ENCODE measurements at regions not wholly inside any gene's neighbourhood (a gene's known extent, or its start where the extent isn't known, plus 50 kb on each side); places are given as distances from the start of the nearest gene placed in this dataset.

DNA sequence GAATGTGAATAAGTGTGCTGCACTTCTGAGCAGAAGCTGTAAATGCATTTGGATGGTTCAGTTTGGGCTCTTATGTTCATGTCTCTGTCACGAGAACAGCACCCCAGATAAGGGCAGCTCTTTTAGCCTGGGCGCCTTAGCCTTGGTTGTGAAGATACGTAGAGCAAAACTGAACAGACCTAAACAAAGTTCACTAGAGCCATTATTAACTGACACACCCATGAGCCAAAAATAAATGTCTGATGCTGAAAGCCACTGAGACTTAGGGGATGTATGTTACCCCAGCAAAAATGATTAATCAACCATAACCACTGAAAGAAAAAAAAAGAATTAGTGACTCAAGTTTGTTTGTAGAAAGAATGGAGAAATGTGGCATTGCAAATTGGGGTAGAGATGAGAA, 343.4 kb downstream of the BCAT1 start:
- Mint-ChIP-seq H3K27ac (ENCODE audit: unreplicated experiment) (no peak overlapping the region), H3K4me1 (ENCODE audit: unreplicated experiment) (peaks cover 27% of the 10 kb centered on the region), H3K9me3 (ENCODE audit: unreplicated experiment) (peaks cover 12% of the 10 kb centered on the region), H3K36me3 (ENCODE audit: unreplicated experiment) (no peaks in the 10 kb centered on the region), H3K4me3 (ENCODE audit: unreplicated experiment) (no peak overlapping the region), H3K27me3 (ENCODE audit: unreplicated experiment) (no peaks in the 10 kb centered on the region)
- DNase-seq (ENCODE audit: extremely low spot score, unreplicated experiment) = no peak
- TF ChIP-seq, protein P1, sequence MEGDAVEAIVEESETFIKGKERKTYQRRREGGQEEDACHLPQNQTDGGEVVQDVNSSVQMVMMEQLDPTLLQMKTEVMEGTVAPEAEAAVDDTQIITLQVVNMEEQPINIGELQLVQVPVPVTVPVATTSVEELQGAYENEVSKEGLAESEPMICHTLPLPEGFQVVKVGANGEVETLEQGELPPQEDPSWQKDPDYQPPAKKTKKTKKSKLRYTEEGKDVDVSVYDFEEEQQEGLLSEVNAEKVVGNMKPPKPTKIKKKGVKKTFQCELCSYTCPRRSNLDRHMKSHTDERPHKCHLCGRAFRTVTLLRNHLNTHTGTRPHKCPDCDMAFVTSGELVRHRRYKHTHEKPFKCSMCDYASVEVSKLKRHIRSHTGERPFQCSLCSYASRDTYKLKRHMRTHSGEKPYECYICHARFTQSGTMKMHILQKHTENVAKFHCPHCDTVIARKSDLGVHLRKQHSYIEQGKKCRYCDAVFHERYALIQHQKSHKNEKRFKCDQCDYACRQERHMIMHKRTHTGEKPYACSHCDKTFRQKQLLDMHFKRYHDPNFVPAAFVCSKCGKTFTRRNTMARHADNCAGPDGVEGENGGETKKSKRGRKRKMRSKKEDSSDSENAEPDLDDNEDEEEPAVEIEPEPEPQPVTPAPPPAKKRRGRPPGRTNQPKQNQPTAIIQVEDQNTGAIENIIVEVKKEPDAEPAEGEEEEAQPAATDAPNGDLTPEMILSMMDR (IDR thresholded peaks at IDR 0.05) = no peak

DNA sequence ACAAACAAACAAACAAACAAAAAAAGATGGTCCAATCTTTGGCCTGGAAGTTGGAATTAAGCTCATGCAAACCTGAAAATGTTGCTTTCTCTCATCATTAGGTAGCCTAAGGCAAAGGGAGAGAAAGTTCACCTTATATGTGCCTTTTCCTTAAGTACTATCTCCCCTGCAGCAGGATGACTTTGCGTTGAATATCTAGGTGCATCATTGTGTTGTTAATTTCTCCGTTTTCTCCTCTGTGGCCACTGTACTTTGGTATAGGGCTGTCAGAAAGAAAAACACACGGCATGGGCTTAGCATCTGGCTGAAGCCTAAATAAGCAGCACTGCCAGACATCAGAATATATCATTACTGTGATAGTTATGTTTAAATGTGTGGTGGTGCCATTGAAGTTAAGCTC, 345.5 kb downstream of the BCAT1 start:
- no peak for DNase-seq (ENCODE audit: extremely low spot score, unreplicated experiment)
- Mint-ChIP-seq H3K27me3 (ENCODE audit: unreplicated experiment) (no peaks in the 10 kb centered on the region), H3K4me1 (ENCODE audit: unreplicated experiment) (peaks cover 10% of the 10 kb centered on the region)

DNA sequence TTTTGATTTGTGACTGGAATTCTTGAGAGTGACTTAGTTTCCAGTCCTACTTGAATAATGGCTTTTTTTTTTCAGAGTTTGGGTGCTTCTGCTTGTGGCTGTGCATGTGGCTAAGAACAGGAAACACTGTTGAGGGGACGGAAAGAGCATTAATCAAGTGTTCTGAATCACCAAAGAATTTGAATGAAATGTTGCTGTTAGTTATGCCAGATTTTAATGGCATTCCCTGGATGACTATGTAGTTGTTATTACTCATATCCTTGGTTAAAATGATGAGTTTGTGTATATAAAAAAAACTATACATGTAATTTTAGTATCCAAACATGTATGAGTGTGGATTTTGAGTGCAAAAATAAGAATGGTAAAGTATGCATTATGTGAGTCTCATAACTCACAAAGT, 347.9 kb downstream of the BCAT1 start:
- DNase-seq (ENCODE audit: extremely low spot score, unreplicated experiment) = no peak
- H3K27ac Mint-ChIP-seq (ENCODE audit: unreplicated experiment) = no peak overlapping the region
- H3K36me3 Mint-ChIP-seq (ENCODE audit: unreplicated experiment) = no peaks in the 10 kb centered on the region
- H3K4me1 Mint-ChIP-seq (ENCODE audit: unreplicated experiment) = peaks cover 8% of the 10 kb centered on the region
- TF ChIP-seq, protein P1 (IDR thresholded peaks at IDR 0.05) = no peak
- no peaks in the 10 kb centered on the region for H3K27me3 Mint-ChIP-seq (ENCODE audit: unreplicated experiment)
- no peak overlapping the region for H3K4me3 Mint-ChIP-seq (ENCODE audit: unreplicated experiment)
- peaks cover 9% of the 10 kb centered on the region for H3K9me3 Mint-ChIP-seq (ENCODE audit: unreplicated experiment)

More for the DNA sequence above, 345.5 kb downstream of the BCAT1 start:
- TF ChIP-seq, protein P1 (IDR thresholded peaks at IDR 0.05) = no peak
- Mint-ChIP-seq H3K36me3 (ENCODE audit: unreplicated experiment) (no peaks in the 10 kb centered on the region), H3K4me3 (ENCODE audit: unreplicated experiment) (no peak overlapping the region), H3K9me3 (ENCODE audit: unreplicated experiment) (peaks cover 9% of the 10 kb centered on the region), H3K27ac (ENCODE audit: unreplicated experiment) (no peak overlapping the region)

DNA sequence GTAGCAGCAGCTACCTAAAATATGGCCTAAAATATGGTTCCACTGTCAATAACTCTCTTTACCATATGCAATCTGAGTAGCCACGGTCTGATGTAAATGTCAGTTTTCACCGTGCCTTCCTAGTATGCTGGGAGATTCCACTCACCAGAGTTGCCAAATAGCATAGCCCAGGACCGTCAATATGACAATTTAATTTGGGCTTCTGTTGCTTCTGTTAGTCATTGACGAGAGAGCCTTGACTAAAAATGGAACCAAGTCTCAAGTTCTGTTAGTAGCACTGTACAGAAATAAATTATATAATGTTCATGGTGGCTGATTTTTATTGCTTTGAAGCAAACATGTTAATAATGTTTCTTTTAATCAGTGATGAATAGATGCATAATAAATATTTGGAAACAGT, 348.4 kb downstream of the BCAT1 start:
- DNase-seq (ENCODE audit: extremely low spot score, unreplicated experiment) = no peak

DNA sequence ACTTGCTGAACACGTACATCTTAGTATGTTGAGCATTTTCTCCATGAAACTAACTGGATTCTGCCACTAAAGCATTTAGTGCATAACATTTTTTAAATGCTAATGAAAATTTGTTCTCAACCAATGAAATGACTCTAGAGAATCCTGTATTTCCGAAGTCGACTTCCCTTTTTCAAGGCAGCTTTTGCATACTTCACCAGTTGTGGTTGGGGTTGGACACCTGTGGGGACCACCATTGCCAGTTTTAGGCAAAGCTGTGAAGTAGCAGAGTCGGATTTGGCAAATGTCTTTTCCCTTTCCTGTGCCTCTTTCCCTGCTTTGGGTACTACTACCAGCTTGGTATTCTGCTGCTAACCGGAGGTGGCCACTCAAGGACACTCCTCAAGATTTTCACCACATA, 349.2 kb downstream of the BCAT1 start:
- Mint-ChIP-seq H3K27ac (ENCODE audit: unreplicated experiment) (no peak overlapping the region), H3K9me3 (ENCODE audit: unreplicated experiment) (no peaks in the 10 kb centered on the region), H3K4me3 (ENCODE audit: unreplicated experiment) (no peak overlapping the region), H3K27me3 (ENCODE audit: unreplicated experiment) (no peaks in the 10 kb centered on the region), H3K36me3 (ENCODE audit: unreplicated experiment) (no peaks in the 10 kb centered on the region), H3K4me1 (ENCODE audit: unreplicated experiment) (peaks cover 8% of the 10 kb centered on the region)
- DNase-seq (ENCODE audit: extremely low spot score, unreplicated experiment) = no peak
- TF ChIP-seq, protein P1 (IDR thresholded peaks at IDR 0.05) = no peak

More for the DNA sequence above, 348.4 kb downstream of the BCAT1 start:
- Mint-ChIP-seq H3K27ac (ENCODE audit: unreplicated experiment) (no peak overlapping the region), H3K27me3 (ENCODE audit: unreplicated experiment) (no peaks in the 10 kb centered on the region), H3K4me3 (ENCODE audit: unreplicated experiment) (no peak overlapping the region), H3K4me1 (ENCODE audit: unreplicated experiment) (peaks cover 8% of the 10 kb centered on the region), H3K36me3 (ENCODE audit: unreplicated experiment) (no peaks in the 10 kb centered on the region), H3K9me3 (ENCODE audit: unreplicated experiment) (peaks cover 4% of the 10 kb centered on the region)
- TF ChIP-seq, protein P1 (IDR thresholded peaks at IDR 0.05) = no peak
